ENCODE measurements at regions not wholly inside any gene's neighbourhood (a gene's known extent, or its start where the extent isn't known, plus 50 kb on each side); places are given as distances from the start of the nearest gene placed in this dataset.

DNA sequence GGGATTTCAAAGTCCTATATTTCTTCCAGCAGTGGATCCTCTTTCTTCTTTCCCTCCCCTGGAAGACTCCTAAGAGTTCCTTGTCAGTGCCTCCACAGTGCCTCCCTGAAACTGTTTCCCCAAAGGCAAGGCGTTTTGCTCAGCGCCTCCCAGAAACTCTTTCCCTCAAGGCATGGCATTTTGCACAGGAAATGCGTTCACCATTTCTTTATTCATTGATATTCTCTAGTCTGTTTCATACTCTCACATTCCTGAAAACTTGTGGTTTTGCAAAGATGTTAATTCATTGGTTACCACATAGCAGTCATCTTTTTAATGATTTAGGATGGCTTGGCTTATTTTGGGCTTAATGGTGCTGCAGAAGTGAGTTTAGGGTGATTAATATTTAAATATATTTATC lies 177.3 kb upstream of the SLC10A2 start:
- WGBS (ENCODE audit: insufficient coverage, low coverage, low lambda C conversion rate, missing lambda C conversion rate): 78% methylated on average over 3 of the region's 3 CpGs
- no peaks in the 10 kb centered on the region for H3K36me3 ChIP-seq
- no peaks in the 10 kb centered on the region for H3K9me3 ChIP-seq
- no peaks in the 10 kb centered on the region for H3K27me3 ChIP-seq
- H3K4me3 ChIP-seq: no peak overlapping the region
- TF ChIP-seq, protein P1, sequence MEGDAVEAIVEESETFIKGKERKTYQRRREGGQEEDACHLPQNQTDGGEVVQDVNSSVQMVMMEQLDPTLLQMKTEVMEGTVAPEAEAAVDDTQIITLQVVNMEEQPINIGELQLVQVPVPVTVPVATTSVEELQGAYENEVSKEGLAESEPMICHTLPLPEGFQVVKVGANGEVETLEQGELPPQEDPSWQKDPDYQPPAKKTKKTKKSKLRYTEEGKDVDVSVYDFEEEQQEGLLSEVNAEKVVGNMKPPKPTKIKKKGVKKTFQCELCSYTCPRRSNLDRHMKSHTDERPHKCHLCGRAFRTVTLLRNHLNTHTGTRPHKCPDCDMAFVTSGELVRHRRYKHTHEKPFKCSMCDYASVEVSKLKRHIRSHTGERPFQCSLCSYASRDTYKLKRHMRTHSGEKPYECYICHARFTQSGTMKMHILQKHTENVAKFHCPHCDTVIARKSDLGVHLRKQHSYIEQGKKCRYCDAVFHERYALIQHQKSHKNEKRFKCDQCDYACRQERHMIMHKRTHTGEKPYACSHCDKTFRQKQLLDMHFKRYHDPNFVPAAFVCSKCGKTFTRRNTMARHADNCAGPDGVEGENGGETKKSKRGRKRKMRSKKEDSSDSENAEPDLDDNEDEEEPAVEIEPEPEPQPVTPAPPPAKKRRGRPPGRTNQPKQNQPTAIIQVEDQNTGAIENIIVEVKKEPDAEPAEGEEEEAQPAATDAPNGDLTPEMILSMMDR (IDR thresholded peaks at IDR 0.05): no peak
- no peak for TF ChIP-seq POLR2A (IDR thresholded peaks at IDR 0.05)
- intact Hi-C loops (cut with DNase I): no loop called here
- no peak overlapping the region for H3K27ac ChIP-seq
- ATAC-seq (no peak), DNase-seq (no peak)
- H3K4me1 ChIP-seq: no peaks in the 10 kb centered on the region

DNA sequence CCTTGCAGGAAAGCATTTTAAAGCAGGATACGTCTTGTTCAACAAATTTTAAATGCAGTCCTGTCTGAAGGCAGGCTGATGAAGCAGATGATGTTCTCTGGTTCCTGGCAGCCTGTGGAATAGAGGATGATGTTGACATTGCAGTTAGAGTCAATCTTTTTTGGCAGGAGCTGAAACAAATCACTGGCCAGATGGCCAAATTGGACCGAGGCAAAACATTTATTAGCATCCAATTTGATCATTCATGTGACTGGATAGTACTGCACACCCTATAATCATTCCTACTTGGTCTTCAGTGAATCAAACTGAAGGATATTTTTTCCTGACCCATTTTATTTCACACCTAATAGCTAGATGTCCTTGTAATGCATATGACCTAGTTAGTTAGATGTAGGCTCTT lies 172.2 kb upstream of the SLC10A2 start:
- ATAC-seq (no peak), DNase-seq (no peak)
- Histone ChIP-seq H3K36me3 (no peaks in the 10 kb centered on the region), H3K27me3 (no peaks in the 10 kb centered on the region), H3K4me3 (no peak overlapping the region), H3K4me1 (no peaks in the 10 kb centered on the region), H3K9me3 (no peaks in the 10 kb centered on the region), H3K27ac (no peak overlapping the region)
- intact Hi-C loops (cut with DNase I): no loop called here
- WGBS (ENCODE audit: insufficient coverage, low coverage, low lambda C conversion rate, missing lambda C conversion rate): 37% methylated on average over 2 of the region's 2 CpGs
- TF ChIP-seq, protein P1 (IDR thresholded peaks at IDR 0.05): no peak

DNA sequence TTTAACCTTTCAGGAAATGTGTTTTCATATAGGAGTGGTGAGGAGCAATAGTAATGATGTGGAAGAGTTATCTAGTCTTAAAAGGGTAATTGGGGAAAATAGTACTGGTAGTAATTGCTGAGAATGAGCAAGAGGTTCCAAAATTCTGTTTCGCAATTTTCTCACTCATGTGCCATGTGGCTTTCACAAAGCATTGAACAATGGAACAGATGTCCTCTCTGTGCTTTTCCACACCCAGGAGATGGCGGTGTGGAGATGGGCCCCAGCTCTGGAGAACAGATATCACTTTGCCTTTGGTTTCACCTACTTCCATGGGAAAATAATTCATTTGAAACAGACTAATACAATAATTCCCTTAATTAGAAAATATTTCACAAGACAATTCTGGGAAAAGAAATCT lies 170.0 kb upstream of the SLC10A2 start:
- DNase-seq: no peak
- no peaks in the 10 kb centered on the region for H3K27me3 ChIP-seq
- H3K27ac ChIP-seq: no peak overlapping the region
- no peaks in the 10 kb centered on the region for H3K9me3 ChIP-seq
- TF ChIP-seq POLR2A (IDR thresholded peaks at IDR 0.05): no peak
- 74% methylated on average over 2 of the region's 2 CpGs for WGBS (ENCODE audit: insufficient coverage, low coverage, low lambda C conversion rate, missing lambda C conversion rate)
- no peak overlapping the region for H3K4me3 ChIP-seq
- intact Hi-C loops (cut with DNase I): no loop called here
- H3K4me1 ChIP-seq: no peaks in the 10 kb centered on the region
- no peak for ATAC-seq
- no peaks in the 10 kb centered on the region for H3K36me3 ChIP-seq

DNA sequence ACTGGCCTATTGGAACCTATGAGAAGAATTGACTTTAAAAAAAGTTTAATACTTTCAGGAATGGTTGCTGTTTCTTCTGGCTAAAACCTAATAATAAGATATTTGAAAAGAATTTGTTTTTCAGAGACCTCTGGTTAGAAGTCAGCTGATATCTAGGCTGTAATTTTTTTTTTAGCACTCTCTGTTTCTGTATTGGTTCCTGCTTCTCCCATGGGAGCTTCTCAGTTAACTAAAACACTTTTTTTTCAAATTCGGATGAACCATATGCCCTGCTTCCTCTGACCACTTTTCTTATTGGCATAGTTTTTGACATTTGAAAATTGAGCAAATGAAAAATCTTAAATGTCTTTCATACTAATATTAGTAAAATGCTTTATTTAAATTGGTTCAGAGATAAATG lies 163.5 kb upstream of the SLC10A2 start:
- H3K4me1 ChIP-seq: no peaks in the 10 kb centered on the region
- intact Hi-C loops (cut with DNase I): no loop called here
- no peak for DNase-seq
- ATAC-seq: no peak
- no peaks in the 10 kb centered on the region for H3K9me3 ChIP-seq
- H3K27ac ChIP-seq: no peak overlapping the region
- no peak overlapping the region for H3K4me3 ChIP-seq
- no peaks in the 10 kb centered on the region for H3K27me3 ChIP-seq
- H3K36me3 ChIP-seq: no peaks in the 10 kb centered on the region
- 39% methylated on average over 1 of the region's 1 CpG for WGBS (ENCODE audit: insufficient coverage, low coverage, low lambda C conversion rate, missing lambda C conversion rate)
- TF ChIP-seq POLR2A (IDR thresholded peaks at IDR 0.05): no peak
- TF ChIP-seq, protein P1 (IDR thresholded peaks at IDR 0.05): no peak

DNA sequence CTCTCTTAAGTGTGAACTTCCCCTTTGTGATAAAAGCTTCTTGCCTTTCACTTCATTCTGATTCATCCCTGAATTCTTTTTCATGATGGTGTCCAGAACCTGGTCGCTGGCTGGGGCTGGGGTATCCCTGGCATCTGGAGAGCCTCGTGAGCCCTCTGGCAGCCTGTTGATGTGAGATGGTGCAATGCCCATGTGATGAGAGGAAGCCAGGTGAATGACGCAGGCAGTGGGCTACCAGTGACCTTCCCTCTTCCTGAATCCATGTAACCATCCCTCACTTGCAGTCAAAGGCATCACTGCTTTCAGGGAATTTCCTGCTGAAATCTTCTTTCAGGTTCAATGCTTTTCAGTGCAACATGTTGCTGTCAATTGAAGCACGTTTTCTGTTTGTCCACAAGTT lies 158.6 kb upstream of the SLC10A2 start:
- TF ChIP-seq POLR2A (IDR thresholded peaks at IDR 0.05): no peak
- TF ChIP-seq, protein P1 (IDR thresholded peaks at IDR 0.05): no peak
- WGBS (ENCODE audit: insufficient coverage, low coverage, low lambda C conversion rate, missing lambda C conversion rate): 60% methylated on average over 3 of the region's 4 CpGs

More for the DNA sequence above, 158.6 kb upstream of the SLC10A2 start:
- Histone ChIP-seq H3K9me3 (no peaks in the 10 kb centered on the region), H3K36me3 (no peaks in the 10 kb centered on the region), H3K27me3 (no peaks in the 10 kb centered on the region), H3K4me3 (no peak overlapping the region), H3K27ac (no peak overlapping the region), H3K4me1 (no peaks in the 10 kb centered on the region)
- intact Hi-C loops (cut with DNase I): no loop called here
- DNase-seq (no peak), ATAC-seq (no peak)

Data from right lobe of liver (tissue), 6 donors.